Activated naive CD4-positive, alpha-beta T cell treated with anti-CD3 and anti-CD28 coated beads for 36 hours (primary cell): ENCODE measurements at regions not wholly inside any gene's neighbourhood (a gene's known extent, or its start where the extent isn't known, plus 50 kb on each side); places are given as distances from the start of the nearest gene placed in this dataset.

Experiments used
- CTCF ChIA-PET: fragments of 350-600 bp; sonication (Branson Sonifier 250); formaldehyde crosslinking; loops from one replicate; lab custom pipeline; 2021; ENCODE audit warnings: antibody characterized with exemption; lab: Charles Lee
- DNase-seq: peaks from one replicate; pipeline ENCODE4 v3.0.0-alpha.2; 2020
- H3K27ac Mint-ChIP-seq: one replicate; pipeline ENCODE4 v1.8.0; 2021; ENCODE audit warnings: mild to moderate bottlenecking, mixed read lengths
- H3K27me3 Mint-ChIP-seq: one replicate; pipeline ENCODE4 v1.8.0; 2021; ENCODE audit warnings: low read depth, mixed read lengths
- H3K36me3 Mint-ChIP-seq: one replicate; pipeline ENCODE4 v1.8.0; 2021; ENCODE audit warnings: low read depth, mixed read lengths
- H3K4me1 Mint-ChIP-seq: one replicate; pipeline ENCODE4 v1.8.0; 2021; ENCODE audit warnings: low read depth, mixed read lengths
- H3K4me3 Mint-ChIP-seq: one replicate; pipeline ENCODE4 v1.8.0; 2021; ENCODE audit warnings: mild to moderate bottlenecking, moderate library complexity, mixed read lengths
- H3K9me3 Mint-ChIP-seq: one replicate; pipeline ENCODE4 v1.8.0; 2021; ENCODE audit warnings: mixed read lengths
- intact Hi-C: fragments of 100-400 bp; cut with micrococcal nuclease; formaldehyde crosslinking; loops from one replicate; pipeline ENCODE4 v1.15.1; 2023

- no peak overlapping the region for H3K27ac Mint-ChIP-seq
- no peaks in the 10 kb centered on the region for H3K4me1 Mint-ChIP-seq
- intact Hi-C loops, result no loop called here
- H3K36me3 Mint-ChIP-seq, result no peaks in the 10 kb centered on the region
- no peak overlapping the region for H3K4me3 Mint-ChIP-seq
- no peak for DNase-seq
- CTCF ChIA-PET, result no interaction called here
- peaks cover 6% of the 10 kb centered on the region for H3K9me3 Mint-ChIP-seq
- H3K27me3 Mint-ChIP-seq, result no peaks in the 10 kb centered on the region
Measured at GRCh38 chr12:87270919-87271318, 758.3 kb downstream of the C12orf50 start.

- CTCF ChIA-PET, result interaction anchor here (0.7 kb wide), 1 partner anchor 80 kb away, joined by 4 read pairs; no protein-coding TSS in a partner anchor
Measured at GRCh38 chr12:87266305-87266704, 762.9 kb downstream of the C12orf50 start.

GRCh38 chr12:87259391-87259790, 769.8 kb downstream of the C12orf50 start:
- no peak for DNase-seq
- Mint-ChIP-seq H3K4me1 (no peaks in the 10 kb centered on the region), H3K4me3 (no peak overlapping the region), H3K9me3 (no peaks in the 10 kb centered on the region), H3K27me3 (no peaks in the 10 kb centered on the region), H3K36me3 (no peaks in the 10 kb centered on the region), H3K27ac (no peak overlapping the region)
- intact Hi-C loops, result no loop called here
- CTCF ChIA-PET, result interaction anchor here (1.7 kb wide), 1 partner anchor 10 kb away, joined by 4 read pairs; no protein-coding TSS in a partner anchor

More at GRCh38 chr12:87266305-87266704, 762.9 kb downstream of the C12orf50 start:
- Mint-ChIP-seq H3K27ac (no peak overlapping the region), H3K4me1 (no peaks in the 10 kb centered on the region), H3K9me3 (peaks cover 6% of the 10 kb centered on the region), H3K4me3 (no peak overlapping the region), H3K36me3 (no peaks in the 10 kb centered on the region), H3K27me3 (no peaks in the 10 kb centered on the region)
- DNase-seq, result no peak
- intact Hi-C loops, result no loop called here

- no peak overlapping the region for H3K27ac Mint-ChIP-seq
- intact Hi-C loops, result no loop called here
Measured at GRCh38 chr12:87254381-87255030, 774.7 kb downstream of the C12orf50 start.

GRCh38 chr12:87253157-87253556, 776.0 kb downstream of the C12orf50 start:
- Mint-ChIP-seq H3K9me3 (peaks cover 5% of the 10 kb centered on the region), H3K27me3 (no peaks in the 10 kb centered on the region)

More at GRCh38 chr12:87254381-87255030, 774.7 kb downstream of the C12orf50 start:
- CTCF ChIA-PET, result no interaction called here
- no peaks in the 10 kb centered on the region for H3K27me3 Mint-ChIP-seq
- no peak overlapping the region for H3K4me3 Mint-ChIP-seq
- no peaks in the 10 kb centered on the region for H3K36me3 Mint-ChIP-seq
- DNase-seq, result no peak
- no peaks in the 10 kb centered on the region for H3K4me1 Mint-ChIP-seq
- H3K9me3 Mint-ChIP-seq, result peaks cover 5% of the 10 kb centered on the region

GRCh38 chr12:87246726-87247125, 782.5 kb downstream of the C12orf50 start:
- Mint-ChIP-seq H3K27ac (no peak overlapping the region), H3K4me3 (no peak overlapping the region), H3K27me3 (no peaks in the 10 kb centered on the region), H3K36me3 (no peaks in the 10 kb centered on the region), H3K4me1 (no peaks in the 10 kb centered on the region), H3K9me3 (peaks cover 2% of the 10 kb centered on the region)
- no peak for DNase-seq
- CTCF ChIA-PET, result no interaction called here
- intact Hi-C loops, result no loop called here

More at GRCh38 chr12:87253157-87253556, 776.0 kb downstream of the C12orf50 start:
- Mint-ChIP-seq H3K4me3 (no peak overlapping the region), H3K27ac (no peak overlapping the region), H3K36me3 (no peaks in the 10 kb centered on the region), H3K4me1 (no peaks in the 10 kb centered on the region)
- CTCF ChIA-PET, result no interaction called here
- DNase-seq, result no peak
- intact Hi-C loops, result no loop called here

GRCh38 chr12:87238466-87238865, 790.7 kb downstream of the C12orf50 start:
- intact Hi-C loops, result no loop called here
- CTCF ChIA-PET, result no interaction called here
- Mint-ChIP-seq H3K27ac (no peak overlapping the region), H3K36me3 (no peaks in the 10 kb centered on the region), H3K27me3 (no peaks in the 10 kb centered on the region), H3K4me3 (no peak overlapping the region), H3K4me1 (no peaks in the 10 kb centered on the region), H3K9me3 (peaks cover 4% of the 10 kb centered on the region)
- no peak for DNase-seq

GRCh38 chr12:87234898-87235297, 794.3 kb downstream of the C12orf50 start:
- intact Hi-C loops, result no loop called here
- no peak for DNase-seq
- no peak overlapping the region for H3K27ac Mint-ChIP-seq
- no peak overlapping the region for H3K4me3 Mint-ChIP-seq
- no peaks in the 10 kb centered on the region for H3K4me1 Mint-ChIP-seq
- H3K27me3 Mint-ChIP-seq, result no peaks in the 10 kb centered on the region
- no peaks in the 10 kb centered on the region for H3K36me3 Mint-ChIP-seq
- CTCF ChIA-PET, result no interaction called here
- peaks cover 2% of the 10 kb centered on the region for H3K9me3 Mint-ChIP-seq

- peaks cover under 1% of the 10 kb centered on the region for H3K9me3 Mint-ChIP-seq
- no peaks in the 10 kb centered on the region for H3K4me1 Mint-ChIP-seq
- no peaks in the 10 kb centered on the region for H3K27me3 Mint-ChIP-seq
- H3K27ac Mint-ChIP-seq, result no peak overlapping the region
- CTCF ChIA-PET, result no interaction called here
- intact Hi-C loops, result no loop called here
- H3K36me3 Mint-ChIP-seq, result no peaks in the 10 kb centered on the region
- no peak for DNase-seq
- no peak overlapping the region for H3K4me3 Mint-ChIP-seq
Measured at GRCh38 chr12:87233671-87234070, 795.5 kb downstream of the C12orf50 start.

GRCh38 chr12:87231818-87232217, 797.4 kb downstream of the C12orf50 start:
- H3K4me1 Mint-ChIP-seq, result no peaks in the 10 kb centered on the region
- H3K36me3 Mint-ChIP-seq, result no peaks in the 10 kb centered on the region
- H3K27me3 Mint-ChIP-seq, result no peaks in the 10 kb centered on the region

GRCh38 chr12:87230441-87230840, 798.8 kb downstream of the C12orf50 start:
- DNase-seq, result no peak
- Mint-ChIP-seq H3K4me1 (no peaks in the 10 kb centered on the region), H3K9me3 (peaks cover 3% of the 10 kb centered on the region), H3K27ac (no peak overlapping the region), H3K27me3 (no peaks in the 10 kb centered on the region), H3K36me3 (no peaks in the 10 kb centered on the region), H3K4me3 (no peak overlapping the region)
- CTCF ChIA-PET, result no interaction called here
- intact Hi-C loops, result no loop called here

More at GRCh38 chr12:87231818-87232217, 797.4 kb downstream of the C12orf50 start:
- CTCF ChIA-PET, result no interaction called here
- no peak for DNase-seq
- Mint-ChIP-seq H3K4me3 (no peak overlapping the region), H3K9me3 (peaks cover 3% of the 10 kb centered on the region), H3K27ac (no peak overlapping the region)
- intact Hi-C loops, result no loop called here

- peaks cover 3% of the 10 kb centered on the region for H3K9me3 Mint-ChIP-seq
- intact Hi-C loops, result no loop called here
- DNase-seq, result no peak
- H3K27me3 Mint-ChIP-seq, result no peaks in the 10 kb centered on the region
- CTCF ChIA-PET, result no interaction called here
- H3K4me1 Mint-ChIP-seq, result no peaks in the 10 kb centered on the region
- H3K4me3 Mint-ChIP-seq, result no peak overlapping the region
- no peaks in the 10 kb centered on the region for H3K36me3 Mint-ChIP-seq
- H3K27ac Mint-ChIP-seq, result no peak overlapping the region
Measured at GRCh38 chr12:87227162-87227561, 802.0 kb downstream of the C12orf50 start.

GRCh38 chr12:87217491-87217890, 811.7 kb downstream of the C12orf50 start:
- Mint-ChIP-seq H3K9me3 (no peaks in the 10 kb centered on the region), H3K36me3 (no peaks in the 10 kb centered on the region), H3K27me3 (no peaks in the 10 kb centered on the region), H3K4me3 (no peak overlapping the region), H3K4me1 (no peaks in the 10 kb centered on the region), H3K27ac (no peak overlapping the region)
- no peak for DNase-seq
- intact Hi-C loops, result no loop called here
- CTCF ChIA-PET, result no interaction called here
